Effector memory CD4-positive, alpha-beta T cell (primary cell): ENCODE measurements at regions not wholly inside any gene's neighbourhood (a gene's known extent, or its start where the extent isn't known, plus 50 kb on each side); places are given as distances from the start of the nearest gene placed in this dataset.
"Not testable (repeated sequence)": the region's sequence is repeated elsewhere in the genome, so short reads cannot be mapped to it uniquely, and the experiment has no call there.

ENCODE experiments used
- DNase-seq, 3 donors: peaks; one replicate each; pipeline ENCODE4 v3.0.0-alpha.2; 2020
- H3K27ac ChIP-seq: 2 replicates; pipeline ENCODE4 v1.7.0; 2013; ENCODE audit warnings: mild to moderate bottlenecking, low read length, moderate library complexity; ENCODE audit not compliant: insufficient read depth, poor library complexity, severe bottlenecking
- H3K27me3 ChIP-seq: replicated peaks from 2 replicates; pipeline ENCODE4 v1.7.0; 2013; ENCODE audit warnings: mild to moderate bottlenecking, low read length; ENCODE audit not compliant: insufficient read depth, control insufficient read depth, poor library complexity, severe bottlenecking
- H3K36me3 ChIP-seq: 2 replicates; pipeline ENCODE4 v1.7.0; 2013; ENCODE audit warnings: mild to moderate bottlenecking, low read length, moderate library complexity; ENCODE audit not compliant: control insufficient read depth, insufficient read depth
- H3K4me1 ChIP-seq: 2 replicates; pipeline ENCODE4 v1.7.0; 2013; ENCODE audit warnings: low read length, mild to moderate bottlenecking; ENCODE audit not compliant: control insufficient read depth, insufficient read depth, poor library complexity, severe bottlenecking
- H3K4me3 ChIP-seq: 2 replicates; pipeline ENCODE4 v1.7.0; 2013; ENCODE audit warnings: low read length, low read depth, mild to moderate bottlenecking; ENCODE audit not compliant: insufficient read depth, poor library complexity, severe bottlenecking
- H3K9me3 ChIP-seq: 2 replicates; pipeline ENCODE4 v1.7.0; 2013; ENCODE audit warnings: mild to moderate bottlenecking, low read length, moderate library complexity; ENCODE audit not compliant: control insufficient read depth

GRCh38 chr13:73162912-73163911 is 104.4 kb downstream of the KLF5 start:
- H3K4me1 ChIP-seq = no peaks in the 10 kb centered on the region

GRCh38 chr13:73160371-73161031 is 101.7 kb downstream of the KLF5 start:
- not testable (repeated sequence) for H3K36me3 ChIP-seq, H3K4me3 ChIP-seq, H3K27ac ChIP-seq, DNase-seq, H3K4me1 ChIP-seq, H3K27me3 ChIP-seq, H3K9me3 ChIP-seq

More at GRCh38 chr13:73162912-73163911, 104.4 kb downstream of the KLF5 start:
- H3K27me3 ChIP-seq = no peaks in the 10 kb centered on the region
- H3K4me3 ChIP-seq = no peak overlapping the region
- no peaks in the 10 kb centered on the region for H3K9me3 ChIP-seq
- no peak for DNase-seq
- H3K27ac ChIP-seq = no peak overlapping the region
- H3K36me3 ChIP-seq = no peaks in the 10 kb centered on the region

GRCh38 chr13:73158851-73159250 is 100.0 kb downstream of the KLF5 start:
- Histone ChIP-seq H3K9me3 (no peaks in the 10 kb centered on the region), H3K27ac (no peak overlapping the region), H3K27me3 (no peaks in the 10 kb centered on the region), H3K36me3 (no peaks in the 10 kb centered on the region), H3K4me1 (no peaks in the 10 kb centered on the region), H3K4me3 (no peak overlapping the region)
- no peak for DNase-seq

GRCh38 chr13:73157031-73157430 is 98.2 kb downstream of the KLF5 start:
- Histone ChIP-seq H3K9me3 (no peaks in the 10 kb centered on the region), H3K4me3 (no peak overlapping the region), H3K4me1 (no peaks in the 10 kb centered on the region), H3K27me3 (no peaks in the 10 kb centered on the region), H3K27ac (no peak overlapping the region), H3K36me3 (no peaks in the 10 kb centered on the region)
- DNase-seq = no peak

- no peak overlapping the region for H3K27ac ChIP-seq
- H3K4me3 ChIP-seq = no peak overlapping the region
- H3K4me1 ChIP-seq = no peaks in the 10 kb centered on the region
- no peaks in the 10 kb centered on the region for H3K36me3 ChIP-seq
- H3K9me3 ChIP-seq = no peaks in the 10 kb centered on the region
- no peak for DNase-seq
- no peaks in the 10 kb centered on the region for H3K27me3 ChIP-seq
Observed at GRCh38 chr13:73146707-73147106, 87.9 kb downstream of the KLF5 start.

- Histone ChIP-seq H3K4me1 (no peaks in the 10 kb centered on the region), H3K27ac (no peak overlapping the region), H3K4me3 (no peak overlapping the region), H3K27me3 (no peaks in the 10 kb centered on the region), H3K36me3 (no peaks in the 10 kb centered on the region), H3K9me3 (no peaks in the 10 kb centered on the region)
- DNase-seq = no peak
Observed at GRCh38 chr13:73142071-73142470, 83.3 kb downstream of the KLF5 start.

GRCh38 chr13:73141292-73141771 is 82.5 kb downstream of the KLF5 start:
- Histone ChIP-seq H3K27ac (no peak overlapping the region), H3K4me1 (no peaks in the 10 kb centered on the region), H3K36me3 (no peaks in the 10 kb centered on the region), H3K4me3 (no peak overlapping the region), H3K9me3 (no peaks in the 10 kb centered on the region), H3K27me3 (no peaks in the 10 kb centered on the region)
- no peak for DNase-seq

GRCh38 chr13:73140801-73141200 is 82.0 kb downstream of the KLF5 start:
- H3K27me3 ChIP-seq = no peaks in the 10 kb centered on the region
- H3K27ac ChIP-seq = no peak overlapping the region
- no peaks in the 10 kb centered on the region for H3K36me3 ChIP-seq
- H3K4me3 ChIP-seq = no peak overlapping the region
- DNase-seq = no peak
- H3K9me3 ChIP-seq = no peaks in the 10 kb centered on the region
- H3K4me1 ChIP-seq = no peaks in the 10 kb centered on the region

- Histone ChIP-seq H3K4me3 (no peak overlapping the region), H3K36me3 (no peaks in the 10 kb centered on the region), H3K27ac (no peak overlapping the region), H3K4me1 (no peaks in the 10 kb centered on the region), H3K27me3 (no peaks in the 10 kb centered on the region), H3K9me3 (no peaks in the 10 kb centered on the region)
- no peak for DNase-seq
Observed at GRCh38 chr13:73138638-73139491, 80.1 kb downstream of the KLF5 start.
